HepG2 (cell line): ENCODE measurements at regions not wholly inside any gene's neighbourhood (a gene's known extent, or its start where the extent isn't known, plus 50 kb on each side); places are given as distances from the start of the nearest gene placed in this dataset.

Source experiments
- ATAC-seq: fragments of 200-7000 bp; cut with Tn5 transposase; 3 replicates; pipeline ENCODE4 v1.9.1; 2020; ENCODE audit warnings: mild to moderate bottlenecking, moderate library complexity
- BruUV-seq: library from RNA; stranded (reverse); fragments of 400-500 nt; replicated peaks from 2 replicates; lab custom pipeline; 2021; lab: Mats Ljungman, UMichigan
- CTCF ChIA-PET: fragments of 300-600 bp; formaldehyde crosslinking; extraction: SDS; loops from one replicate; lab custom pipeline; 2021; ENCODE audit warnings: low total read pairs, inconsistent platforms, low intra/inter-chr PET ratio; lab: Yijun Ruan, JAX
- POLR2A ChIA-PET: fragments of 350-600 bp; sonication (Branson Sonifier 250); formaldehyde crosslinking; loops from one replicate; lab custom pipeline; 2020; ENCODE audit warnings: antibody characterized with exemption, inconsistent platforms; lab: Yijun Ruan, JAX
- DNase-seq: peaks from one replicate; pipeline ENCODE4 v3.0.0-alpha.2; 2015; ENCODE audit warnings: low spot score
- FAIRE-seq: peaks from 3 replicates; lab custom pipeline; 2011; peaks lifted over from hg19 to GRCh38; lab: Jason Lieb, UNC
- H2AFZ ChIP-seq: one replicate; pipeline ENCODE4 v1.6.1; 2011; ENCODE audit warnings: low read length, inconsistent platforms
- H3K27ac ChIP-seq: fragments of 300-600 bp; 3 replicates; pipeline ENCODE4 v1.8.0; 2011; ENCODE audit warnings: mixed run types, mild to moderate bottlenecking, mixed read lengths, low read length, inconsistent platforms; ENCODE audit not compliant: insufficient read depth; ENCODE audit errors: extremely low read length
- H3K27me3 ChIP-seq, 2 experiments: fragments of 200-600 bp in 1 of 2; 2 replicates in 1 of 2; 3 replicates in 1 of 2; pipeline versions ENCODE4 v1.6.0 to v1.8.0; 2011; ENCODE audit warnings: low read length in 2 of 2, mild to moderate bottlenecking in 2 of 2, moderate library complexity in 2 of 2, inconsistent platforms in 1 of 2; ENCODE audit not compliant: insufficient read depth in 2 of 2, control insufficient read depth in 1 of 2
- H3K36me3 ChIP-seq, 2 experiments: fragments of 200-600 bp in 1 of 2; replicated peaks in 1 of 2; 2 replicates in 1 of 2; 3 replicates in 1 of 2; pipeline versions ENCODE4 v1.5.1 to v1.8.0; 2011; ENCODE audit warnings: low read length in 2 of 2, inconsistent platforms in 1 of 2; ENCODE audit not compliant: insufficient read depth in 2 of 2, control insufficient read depth in 1 of 2
- H3K4me1 ChIP-seq: 2 replicates; pipeline ENCODE4 v1.5.1; 2012; ENCODE audit warnings: low read length, inconsistent platforms; ENCODE audit not compliant: insufficient read depth
- H3K4me2 ChIP-seq: 2 replicates; pipeline ENCODE4 v1.6.0; 2011; ENCODE audit warnings: low read depth, low read length, inconsistent platforms
- H3K4me3 ChIP-seq, 3 experiments: fragments of 200-600 bp in 1 of 3; sonication (generic), shearing (Covaris generic) in 1 of 3; replicated peaks in 1 of 3; 2 replicates each; pipeline ENCODE4 v1.5.1; 2011 to 2016; ENCODE audit warnings: low read length in 3 of 3, inconsistent platforms in 2 of 3, low read depth in 2 of 3, mild to moderate bottlenecking in 2 of 3, control low read depth in 1 of 3, mixed read lengths in 1 of 3; ENCODE audit not compliant: insufficient read depth in 1 of 3
- H3K79me2 ChIP-seq: one replicate; pipeline ENCODE4 v1.6.1; 2011; ENCODE audit warnings: low read length, inconsistent platforms; ENCODE audit not compliant: insufficient read depth
- H3K9ac ChIP-seq: 2 replicates; pipeline ENCODE4 v1.6.0; 2011; ENCODE audit warnings: mild to moderate bottlenecking, low read depth, low read length, inconsistent platforms; ENCODE audit not compliant: insufficient read depth
- H3K9me3 ChIP-seq: 2 replicates; pipeline ENCODE4 v1.5.1; 2012; ENCODE audit warnings: mild to moderate bottlenecking, low read length
- H4K20me1 ChIP-seq: 2 replicates; pipeline ENCODE4 v1.6.0; 2011; ENCODE audit warnings: inconsistent platforms, mild to moderate bottlenecking, low read length, moderate library complexity; ENCODE audit not compliant: insufficient read depth
- BCL6 ChIP-seq: IDR thresholded peaks from 2 replicates; pipeline ENCODE4 v1.6.1; 2016; ENCODE audit warnings: missing genetic modification reagents, missing compliant biosample characterization
- HIVEP1 ChIP-seq: sonication (generic); formaldehyde crosslinking; IDR thresholded peaks from 2 replicates; pipeline ENCODE4 v1.4.0; 2020; ENCODE audit warnings: mild to moderate bottlenecking, missing genetic modification reagents
- IRX3 ChIP-seq: sonication (generic); formaldehyde crosslinking; IDR thresholded peaks from 2 replicates; pipeline ENCODE4 v1.8.1; 2023; ENCODE audit warnings: mild to moderate bottlenecking, low read depth, missing genetic modification reagents, borderline replicate concordance
- MXD4 ChIP-seq: IDR thresholded peaks from 2 replicates; pipeline ENCODE4 v1.6.1; 2016; ENCODE audit warnings: mild to moderate bottlenecking, missing biosample characterization, missing genetic modification reagents
- PAX8 ChIP-seq: sonication (generic); formaldehyde crosslinking; IDR thresholded peaks from 2 replicates; pipeline ENCODE4 v1.8.0; 2022; ENCODE audit warnings: mild to moderate bottlenecking, missing genetic modification reagents, borderline replicate concordance
- PRDM10 ChIP-seq: sonication (generic); formaldehyde crosslinking; IDR thresholded peaks from 2 replicates; pipeline ENCODE4 v1.4.0; 2020; ENCODE audit warnings: low read depth, missing genetic modification reagents
- PREB ChIP-seq: sonication (generic); formaldehyde crosslinking; IDR thresholded peaks from 2 replicates; pipeline ENCODE4 v1.4.0; 2020; ENCODE audit warnings: missing genetic modification reagents
- PTBP1 ChIP-seq: fragments of 200-400 bp; formaldehyde crosslinking; IDR thresholded peaks from 2 replicates; pipeline ENCODE4 v1.6.1; 2018; ENCODE audit warnings: low read length, low read depth; ENCODE audit not compliant: poor library complexity, severe bottlenecking
- SPEN ChIP-seq: sonication (generic); formaldehyde crosslinking; IDR thresholded peaks from 2 replicates; pipeline ENCODE4 v1.5.1; 2020; ENCODE audit warnings: low read depth, mild to moderate bottlenecking, missing genetic modification reagents
- SUZ12 ChIP-seq: fragments of 150-350 bp; IDR thresholded peaks from 2 replicates; pipeline ENCODE4 v1.6.1; 2014; ENCODE audit warnings: low read depth, low read length
- TCF12 ChIP-seq, 2 experiments: fragments of 450-650 bp in 1 of 2; sonication (generic) in 1 of 2; formaldehyde crosslinking in 1 of 2; IDR thresholded peaks; 2 replicates each; pipeline versions ENCODE4 v1.6.1 to v1.8.0; 2017 to 2022; ENCODE audit warnings: antibody characterized with exemption in 1 of 2, mild to moderate bottlenecking in 1 of 2, missing genetic modification reagents in 1 of 2, moderate library complexity in 1 of 2
- TOE1 ChIP-seq: sonication (generic); formaldehyde crosslinking; IDR thresholded peaks from 2 replicates; pipeline ENCODE4 v1.4.0; 2020; ENCODE audit warnings: mild to moderate bottlenecking, missing genetic modification reagents
- ZNF468 ChIP-seq: sonication (generic); formaldehyde crosslinking; IDR thresholded peaks from 2 replicates; pipeline ENCODE4 v1.8.0; 2022; ENCODE audit warnings: mild to moderate bottlenecking, moderate library complexity, missing genetic modification reagents
- ZNF788 ChIP-seq: sonication (generic); formaldehyde crosslinking; IDR thresholded peaks from 2 replicates; pipeline ENCODE4 v1.5.0; 2020; ENCODE audit warnings: mild to moderate bottlenecking, missing genetic modification reagents, borderline replicate concordance
- WGBS: methylation state at CpG from one replicate; pipeline ENCODE4 v1.1.6; 2017; ENCODE audit warnings: low lambda C conversion rate; 5-methylcytosine and 5-hydroxymethylcytosine counted together
- in situ Hi-C: cut with HindIII; loops from 2 replicates; pipeline ENCODE4 v1.10.0; 2017; ENCODE audit warnings: low pct_unique_long_range_greater_than_20kb; ENCODE audit not compliant: extremely low pct_ligation_motif_present
- intact Hi-C: fragments of 100-400 bp; cut with micrococcal nuclease; formaldehyde crosslinking; loops from one replicate; pipeline ENCODE4 v1.10.0; 2022; ENCODE audit not compliant: unreplicated experiment
- TF ChIP-seq, protein P1 (sequence below): sonication (generic); formaldehyde crosslinking; IDR thresholded peaks from 2 replicates; pipeline ENCODE4 v1.8.0; 2022; ENCODE audit warnings: mild to moderate bottlenecking, missing genetic modification reagents, borderline replicate concordance
- TF ChIP-seq, protein P2 (sequence below): IDR thresholded peaks from 2 replicates; pipeline ENCODE4 v1.6.1; 2016; ENCODE audit warnings: mild to moderate bottlenecking

- intact Hi-C loops (no loop called here), in situ Hi-C loops (no loop called here)
- Histone ChIP-seq H3K4me1 (no peaks in the 10 kb centered on the region), H4K20me1 (no peaks in the 10 kb centered on the region), H3K4me3 (no peak overlapping the region), H3K27me3 (no peaks in the 10 kb centered on the region; a peak in 1 of 5 replicates), H3K79me2 (no peaks in the 10 kb centered on the region), H3K36me3 (no peaks in the 10 kb centered on the region)
- CTCF ChIA-PET: no interaction called here
- no peak for ATAC-seq
- POLR2A ChIA-PET: no interaction called here
- 21% methylated on average over 9 of the region's 9 CpGs for WGBS
- FAIRE-seq: no peak
- TF ChIP-seq TOE1 (no peak), IRX3 (no peak), PREB (no peak), PRDM10 (CRISPR knock-in tag) (no peak), MXD4 (no peak), HIVEP1 (CRISPR knock-in tag) (no peak), PTBP1 (no peak), SUZ12 (no peak), BCL6 (no peak), TCF12 (IDR thresholded peaks at IDR 0.05) (no peak), TCF12 (CRISPR knock-in tag; IDR thresholded peaks at IDR 0.05) (no peak), PAX8 (CRISPR knock-in tag) (no peak), ZNF468 (CRISPR knock-in tag) (no peak), SPEN (CRISPR knock-in tag) (no peak), ZNF788 (CRISPR knock-in tag) (no peak)
- TF ChIP-seq, protein P1, sequence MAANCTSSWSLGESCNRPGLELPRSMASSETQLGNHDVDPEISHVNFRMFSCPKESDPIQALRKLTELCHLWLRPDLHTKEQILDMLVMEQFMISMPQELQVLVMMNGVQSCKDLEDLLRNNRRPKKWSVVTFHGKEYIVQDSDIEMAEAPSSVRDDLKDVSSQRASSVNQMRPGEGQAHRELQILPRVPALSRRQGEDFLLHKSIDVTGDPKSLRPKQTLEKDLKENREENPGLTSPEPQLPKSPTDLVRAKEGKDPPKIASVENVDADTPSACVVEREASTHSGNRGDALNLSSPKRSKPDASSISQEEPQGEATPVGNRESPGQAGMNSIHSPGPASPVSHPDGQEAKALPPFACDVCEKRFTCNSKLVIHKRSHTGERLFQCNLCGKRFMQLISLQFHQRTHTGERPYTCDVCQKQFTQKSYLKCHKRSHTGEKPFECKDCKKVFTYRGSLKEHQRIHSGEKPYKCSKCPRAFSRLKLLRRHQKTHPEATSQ (CRISPR knock-in tag): no peak
- TF ChIP-seq, protein P2, sequence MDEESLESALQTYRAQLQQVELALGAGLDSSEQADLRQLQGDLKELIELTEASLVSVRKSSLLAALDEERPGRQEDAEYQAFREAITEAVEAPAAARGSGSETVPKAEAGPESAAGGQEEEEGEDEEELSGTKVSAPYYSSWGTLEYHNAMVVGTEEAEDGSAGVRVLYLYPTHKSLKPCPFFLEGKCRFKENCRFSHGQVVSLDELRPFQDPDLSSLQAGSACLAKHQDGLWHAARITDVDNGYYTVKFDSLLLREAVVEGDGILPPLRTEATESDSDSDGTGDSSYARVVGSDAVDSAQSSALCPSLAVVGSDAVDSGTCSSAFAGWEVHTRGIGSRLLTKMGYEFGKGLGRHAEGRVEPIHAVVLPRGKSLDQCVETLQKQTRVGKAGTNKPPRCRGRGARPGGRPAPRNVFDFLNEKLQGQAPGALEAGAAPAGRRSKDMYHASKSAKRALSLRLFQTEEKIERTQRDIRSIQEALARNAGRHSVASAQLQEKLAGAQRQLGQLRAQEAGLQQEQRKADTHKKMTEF: no peak
- TF ChIP-seq, all 625 proteins: peak for 0
- no peak for DNase-seq
- H3K9me3 ChIP-seq: no peaks in the 10 kb centered on the region
- H2AFZ ChIP-seq: no peak overlapping the region
- no peak overlapping the region for H3K4me2 ChIP-seq
- BruUV-seq: no TSS peak
- H3K27ac ChIP-seq: no peak overlapping the region
- H3K9ac ChIP-seq: no peak overlapping the region
These were observed 176.8 kb downstream of the LMO4 start for GRCh38 chr1:87505391-87505983.
